ENCODE measurements at regions not wholly inside any gene's neighbourhood (a gene's known extent, or its start where the extent isn't known, plus 50 kb on each side); places are given as distances from the start of the nearest gene placed in this dataset.
"Not testable (repeated sequence)": the region's sequence is repeated elsewhere in the genome, so short reads cannot be mapped to it uniquely, and the experiment has no call there.

- H3K9me3 ChIP-seq (replicated peaks; ENCODE audit: control insufficient read depth, insufficient read depth, low read depth, low read length); H3K27ac ChIP-seq (ENCODE audit: extremely low read depth, low read depth, low read length); H3K9me1 ChIP-seq (ENCODE audit: control insufficient read depth, insufficient read depth, low read length); in situ Hi-C loops (cut with MboI); H4K20me1 ChIP-seq (replicated peaks; ENCODE audit: control insufficient read depth, insufficient read depth, low read length); POLR2A ChIA-PET; FAIRE-seq; BruUV-seq (replicated peaks); H2AFZ ChIP-seq (ENCODE audit: low read depth, low read length); H3K4me3 ChIP-seq; CTCF ChIA-PET (ENCODE audit: low intra/inter-chr PET ratio); H3K4me2 ChIP-seq (ENCODE audit: insufficient read depth, low read length); H3K36me3 ChIP-seq (ENCODE audit: control insufficient read depth, insufficient read depth, low read length); DNase-seq (ENCODE audit: extremely low read depth in 1 of 4, low spot score in 3 of 4); ATAC-seq; H3K27me3 ChIP-seq (ENCODE audit: control insufficient read depth in 2 of 2, insufficient read depth in 2 of 2, low read length in 2 of 2): not testable (repeated sequence)
- intact Hi-C loops (cut with micrococcal nuclease), result loop anchor here (10.0 kb wide), 2 partner anchors 121 to 221 kb away; no protein-coding TSS in a partner anchor
- Histone ChIP-seq H3K4me1 (replicated peaks in 1 of 2; ENCODE audit: control insufficient read depth in 2 of 2, insufficient read depth in 2 of 2, low read length in 2 of 2) (peaks cover 50 to 55% of the 10 kb centered on the region in 2 experiments), H3K9ac (ENCODE audit: insufficient read depth in 1 of 2, low read depth in 2 of 2, low read length in 2 of 2) (peak overlapping the region in 1 of 2 experiments; percentile 68; a peak in 1 of 4 replicates), H3K79me2 (ENCODE audit: control insufficient read depth, insufficient read depth, low read length) (peaks cover 12% of the 10 kb centered on the region; the same call in 1 of the 3 replicates)
- WGBS (ENCODE audit: insufficient coverage, low coverage, missing lambda C conversion rate), result 90% methylated on average over 14 of the region's 16 CpGs
- peak; percentile 78 for TF ChIP-seq RFX1 (IDR thresholded peaks at IDR 0.05)
- TF ChIP-seq MEIS2 (IDR thresholded peaks at IDR 0.05; ENCODE audit: partially characterized antibody), result peak; percentile 18
- TF ChIP-seq PKNOX1 (IDR thresholded peaks at IDR 0.05), result peak; percentile 39; the same call in 1 of the 2 replicates
These were observed 280.4 kb downstream of the ADGRD1 start for GRCh38 chr12:131233850-131234789.

GRCh38 chr12:131234841-131235271 is 281.1 kb downstream of the ADGRD1 start:
- FAIRE-seq; H3K4me3 ChIP-seq; H3K9me3 ChIP-seq (replicated peaks; ENCODE audit: control insufficient read depth, insufficient read depth, low read depth, low read length); CTCF ChIA-PET (ENCODE audit: low intra/inter-chr PET ratio); H3K9me1 ChIP-seq (ENCODE audit: control insufficient read depth, insufficient read depth, low read length); H3K36me3 ChIP-seq (ENCODE audit: control insufficient read depth, insufficient read depth, low read length); ATAC-seq; BruUV-seq (replicated peaks); DNase-seq (ENCODE audit: extremely low read depth in 1 of 4, low spot score in 3 of 4); H3K27me3 ChIP-seq (ENCODE audit: control insufficient read depth in 2 of 2, insufficient read depth in 2 of 2, low read length in 2 of 2); H3K27ac ChIP-seq (ENCODE audit: extremely low read depth, low read depth, low read length); H2AFZ ChIP-seq (ENCODE audit: low read depth, low read length); H3K4me2 ChIP-seq (ENCODE audit: insufficient read depth, low read length); H3K9ac ChIP-seq (ENCODE audit: insufficient read depth in 1 of 2, low read depth in 2 of 2, low read length in 2 of 2); POLR2A ChIA-PET; in situ Hi-C loops (cut with MboI); H4K20me1 ChIP-seq (replicated peaks; ENCODE audit: control insufficient read depth, insufficient read depth, low read length): not testable (repeated sequence)
- H3K79me2 ChIP-seq (ENCODE audit: control insufficient read depth, insufficient read depth, low read length), result peaks cover 12% of the 10 kb centered on the region; the same call in 1 of the 3 replicates
- WGBS (ENCODE audit: insufficient coverage, low coverage, missing lambda C conversion rate), result 10% methylated on average over 2 of the region's 8 CpGs
- intact Hi-C loops (cut with micrococcal nuclease), result loop anchor here (10.0 kb wide), 2 partner anchors 120 to 220 kb away; no protein-coding TSS in a partner anchor
- H3K4me1 ChIP-seq (replicated peaks in 1 of 2; ENCODE audit: control insufficient read depth in 2 of 2, insufficient read depth in 2 of 2, low read length in 2 of 2), result peaks cover 49 to 50% of the 10 kb centered on the region in 2 experiments
